Thoracic aorta (tissue), 2 donors: ENCODE measurements at regions not wholly inside any gene's neighbourhood (a gene's known extent, or its start where the extent isn't known, plus 50 kb on each side); places are given as distances from the start of the nearest gene placed in this dataset.

ENCODE experiments used
- ATAC-seq: fragments of 150-250 bp; one replicate; pipeline ENCODE4 v1.8.0; 2017; ENCODE audit warnings: low read depth; ENCODE audit not compliant: insufficient number of reproducible peaks, low FRiP score
- DNase-seq: peaks from one replicate; pipeline ENCODE4 v3.0.0-alpha.2; 2020; ENCODE audit warnings: low spot score
- H3K27ac ChIP-seq, 2 donors: fragments of 200-600 bp; sonication (generic); 1 replicate in 1 of 2; 2 replicates in 1 of 2; pipeline ENCODE4 v1.5.1; 2016; ENCODE audit warnings: mild to moderate bottlenecking in 2 of 2, moderate library complexity in 2 of 2
- H3K27me3 ChIP-seq: fragments of 200-600 bp; sonication (generic); replicated peaks from 2 replicates; pipeline ENCODE4 v1.6.0; 2016; ENCODE audit warnings: mild to moderate bottlenecking; ENCODE audit not compliant: insufficient read depth
- H3K36me3 ChIP-seq: fragments of 200-600 bp; sonication (generic); one replicate; pipeline ENCODE4 v1.5.1; 2016
- H3K4me1 ChIP-seq, 2 donors: fragments of 200-600 bp; sonication (generic); 1 replicate in 1 of 2; 2 replicates in 1 of 2; pipeline versions ENCODE4 v1.5.1 to v1.6.0; 2016; ENCODE audit warnings: low read depth in 2 of 2, mild to moderate bottlenecking in 1 of 2; ENCODE audit not compliant: control insufficient read depth in 1 of 2
- H3K4me3 ChIP-seq: fragments of 200-600 bp; sonication (generic); 2 replicates; pipeline ENCODE4 v1.5.1; 2016; ENCODE audit warnings: mild to moderate bottlenecking
- H3K9me3 ChIP-seq: fragments of 200-600 bp; sonication (generic); 2 replicates; pipeline ENCODE4 v1.5.1; 2016
- TF ChIP-seq, protein P1 (sequence below): fragments of 200-600 bp; sonication (generic); IDR thresholded peaks from one replicate; pipeline ENCODE4 v1.5.1; 2019; ENCODE audit warnings: antibody characterized with exemption

DNA sequence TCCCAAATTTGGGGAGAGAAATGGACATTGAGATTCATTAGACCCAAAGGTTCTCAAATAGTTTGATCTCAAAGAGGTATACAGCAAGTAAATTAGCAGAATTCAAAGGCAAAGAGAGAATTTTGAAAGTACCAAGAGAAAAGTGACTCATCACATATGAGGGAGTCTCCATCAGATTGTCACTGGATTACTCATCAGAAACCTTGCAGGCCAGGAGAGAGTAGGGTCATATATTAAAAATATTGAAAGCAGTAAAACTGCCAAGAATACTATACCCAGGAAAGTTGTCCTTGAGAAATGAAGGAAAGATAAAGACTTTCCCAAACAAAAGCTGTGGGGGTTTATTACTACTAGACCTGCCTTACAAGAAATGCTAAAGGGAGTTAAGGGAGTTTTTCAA, 140.6 kb downstream of the TMEM168 start:
- Histone ChIP-seq H3K4me1 (no peaks in the 10 kb centered on the region), H3K27ac (no peak overlapping the region), H3K4me3 (no peak overlapping the region), H3K36me3 (no peaks in the 10 kb centered on the region), H3K9me3 (no peaks in the 10 kb centered on the region), H3K27me3 (no peaks in the 10 kb centered on the region)
- TF ChIP-seq, protein P1, sequence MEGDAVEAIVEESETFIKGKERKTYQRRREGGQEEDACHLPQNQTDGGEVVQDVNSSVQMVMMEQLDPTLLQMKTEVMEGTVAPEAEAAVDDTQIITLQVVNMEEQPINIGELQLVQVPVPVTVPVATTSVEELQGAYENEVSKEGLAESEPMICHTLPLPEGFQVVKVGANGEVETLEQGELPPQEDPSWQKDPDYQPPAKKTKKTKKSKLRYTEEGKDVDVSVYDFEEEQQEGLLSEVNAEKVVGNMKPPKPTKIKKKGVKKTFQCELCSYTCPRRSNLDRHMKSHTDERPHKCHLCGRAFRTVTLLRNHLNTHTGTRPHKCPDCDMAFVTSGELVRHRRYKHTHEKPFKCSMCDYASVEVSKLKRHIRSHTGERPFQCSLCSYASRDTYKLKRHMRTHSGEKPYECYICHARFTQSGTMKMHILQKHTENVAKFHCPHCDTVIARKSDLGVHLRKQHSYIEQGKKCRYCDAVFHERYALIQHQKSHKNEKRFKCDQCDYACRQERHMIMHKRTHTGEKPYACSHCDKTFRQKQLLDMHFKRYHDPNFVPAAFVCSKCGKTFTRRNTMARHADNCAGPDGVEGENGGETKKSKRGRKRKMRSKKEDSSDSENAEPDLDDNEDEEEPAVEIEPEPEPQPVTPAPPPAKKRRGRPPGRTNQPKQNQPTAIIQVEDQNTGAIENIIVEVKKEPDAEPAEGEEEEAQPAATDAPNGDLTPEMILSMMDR = no peak
- ATAC-seq = no peak
- no peak for DNase-seq

DNA sequence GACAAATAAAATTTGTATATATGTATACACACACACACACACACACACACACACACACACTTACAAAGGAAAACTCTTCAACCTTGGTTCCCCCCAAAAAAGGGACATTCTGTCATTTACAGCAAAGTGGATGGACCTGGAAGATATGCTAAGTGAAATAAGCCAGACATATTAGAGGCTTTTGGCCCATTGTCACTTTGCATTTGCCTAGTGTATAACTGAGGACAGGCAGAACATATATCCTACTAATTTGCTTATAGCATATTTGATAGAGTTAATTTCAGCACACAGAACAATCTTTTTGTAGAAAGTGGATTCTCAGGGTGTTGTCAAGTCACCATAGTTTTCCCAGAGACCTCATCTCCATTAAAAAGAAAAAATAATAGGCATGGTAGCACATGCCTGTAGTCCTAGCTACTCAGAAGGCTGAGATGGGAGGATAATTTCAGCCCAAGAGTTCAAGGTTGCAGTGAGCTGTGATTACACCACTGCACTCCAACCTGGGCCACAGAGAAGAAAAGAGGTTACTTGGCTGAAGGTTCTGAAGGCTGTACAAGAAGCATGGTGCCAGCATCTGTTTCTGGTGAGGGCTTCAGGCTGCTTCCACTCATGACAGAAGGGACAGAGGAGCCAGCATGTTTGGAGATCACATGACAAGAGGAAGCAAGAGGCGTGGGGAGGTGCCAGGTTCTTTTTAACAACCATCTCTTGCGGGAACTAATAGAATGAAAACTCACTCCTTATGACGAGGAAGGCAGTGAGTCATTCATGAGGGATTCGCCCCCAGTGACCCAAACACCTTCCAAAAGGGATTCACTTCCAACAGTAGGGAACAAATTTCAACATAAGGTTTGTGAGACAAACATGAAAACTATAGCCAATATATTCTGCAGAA, 135.6 kb downstream of the TMEM168 start:
- H3K27me3 ChIP-seq = no peaks in the 10 kb centered on the region
- ATAC-seq = no peak
- TF ChIP-seq, protein P1 = no peak
- H3K36me3 ChIP-seq = no peaks in the 10 kb centered on the region
- no peak for DNase-seq
- no peaks in the 10 kb centered on the region for H3K4me1 ChIP-seq
- H3K9me3 ChIP-seq = no peaks in the 10 kb centered on the region
- no peak overlapping the region for H3K27ac ChIP-seq
- no peak overlapping the region for H3K4me3 ChIP-seq

DNA sequence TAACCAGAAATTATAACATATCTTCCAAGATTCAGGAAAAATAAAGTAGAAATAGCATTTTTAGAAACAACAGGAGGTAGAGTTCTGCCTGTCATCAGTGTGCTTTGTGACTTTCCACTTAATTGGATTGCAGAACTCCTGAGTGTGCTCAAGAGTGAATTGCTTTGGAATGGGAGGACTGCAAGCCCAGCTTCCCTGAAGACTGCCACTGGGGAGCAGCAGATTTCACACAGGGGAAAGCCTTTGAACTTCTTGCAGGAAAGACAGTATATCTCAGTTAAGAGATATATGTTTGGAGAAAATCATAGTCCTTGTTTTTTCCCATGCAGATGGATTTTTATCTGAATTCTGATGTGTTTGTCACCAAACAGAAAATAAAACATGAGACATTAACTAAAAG, 124.5 kb downstream of the TMEM168 start:
- TF ChIP-seq, protein P1 = no peak
- H3K36me3 ChIP-seq = no peaks in the 10 kb centered on the region
- no peak overlapping the region for H3K27ac ChIP-seq
- DNase-seq (no peak), ATAC-seq (no peak)
- H3K9me3 ChIP-seq = peaks cover 3% of the 10 kb centered on the region
- no peaks in the 10 kb centered on the region for H3K4me1 ChIP-seq
- H3K4me3 ChIP-seq = no peak overlapping the region
- H3K27me3 ChIP-seq = no peaks in the 10 kb centered on the region

DNA sequence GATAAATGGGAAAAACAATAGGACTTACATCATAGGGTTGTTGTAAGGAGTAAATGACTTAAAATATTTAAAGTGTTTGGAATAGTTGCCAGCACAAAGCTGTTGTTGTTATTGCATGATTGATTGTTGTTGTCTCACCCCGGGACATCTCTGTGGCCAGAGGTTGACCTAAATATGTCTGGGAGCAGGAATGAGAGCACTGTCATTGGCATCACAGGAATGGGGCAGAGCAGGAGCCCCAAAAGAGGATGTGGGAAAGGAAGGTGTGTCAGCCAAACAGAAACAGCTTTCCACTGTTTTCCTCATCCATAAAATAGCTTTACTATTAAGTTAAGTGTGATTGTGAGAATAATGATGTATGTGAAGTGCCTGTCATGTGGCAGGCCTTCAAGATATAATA, 121.6 kb downstream of the TMEM168 start:
- no peaks in the 10 kb centered on the region for H3K4me1 ChIP-seq
- no peaks in the 10 kb centered on the region for H3K27me3 ChIP-seq
- no peak overlapping the region for H3K4me3 ChIP-seq
- no peak for ATAC-seq
- DNase-seq = no peak
- no peaks in the 10 kb centered on the region for H3K9me3 ChIP-seq
- no peaks in the 10 kb centered on the region for H3K36me3 ChIP-seq
- TF ChIP-seq, protein P1 = no peak
- no peak overlapping the region for H3K27ac ChIP-seq

DNA sequence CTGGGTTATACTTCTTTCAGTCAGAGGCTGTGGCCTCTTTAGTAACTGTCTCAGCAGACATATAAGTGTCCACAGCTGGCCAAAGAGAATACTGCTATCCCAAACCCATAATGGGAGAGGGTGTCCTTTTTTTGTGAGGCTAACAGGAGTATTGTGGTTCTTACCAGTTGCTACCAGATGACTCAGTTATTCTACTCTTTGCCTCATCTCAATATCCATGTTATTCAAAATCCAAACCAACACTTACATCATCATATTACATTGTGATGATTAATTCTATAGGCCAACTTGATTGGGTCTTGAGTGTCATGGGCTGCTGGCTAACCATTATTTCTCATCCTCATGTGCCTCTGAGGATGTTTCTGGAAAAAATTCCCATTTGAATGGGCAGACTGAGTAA, 120.9 kb downstream of the TMEM168 start:
- TF ChIP-seq, protein P1 = no peak
- no peaks in the 10 kb centered on the region for H3K4me1 ChIP-seq
- DNase-seq = no peak
- no peak overlapping the region for H3K4me3 ChIP-seq
- H3K27me3 ChIP-seq = no peaks in the 10 kb centered on the region
- H3K9me3 ChIP-seq = no peaks in the 10 kb centered on the region
- no peak for ATAC-seq
- no peak overlapping the region for H3K27ac ChIP-seq
- no peaks in the 10 kb centered on the region for H3K36me3 ChIP-seq
